Renal cortex interstitium (tissue), 11 donors: ENCODE measurements at regions not wholly inside any gene's neighbourhood (a gene's known extent, or its start where the extent isn't known, plus 50 kb on each side); places are given as distances from the start of the nearest gene placed in this dataset.

Source experiments
- DNase-seq, 11 donors: peaks; one replicate each; pipeline ENCODE4 v3.0.0-alpha.2; 2013; ENCODE audit warnings: low read depth in 9 of 11, low spot score in 4 of 11; ENCODE audit errors: extremely low read depth in 1 of 11

DNA sequence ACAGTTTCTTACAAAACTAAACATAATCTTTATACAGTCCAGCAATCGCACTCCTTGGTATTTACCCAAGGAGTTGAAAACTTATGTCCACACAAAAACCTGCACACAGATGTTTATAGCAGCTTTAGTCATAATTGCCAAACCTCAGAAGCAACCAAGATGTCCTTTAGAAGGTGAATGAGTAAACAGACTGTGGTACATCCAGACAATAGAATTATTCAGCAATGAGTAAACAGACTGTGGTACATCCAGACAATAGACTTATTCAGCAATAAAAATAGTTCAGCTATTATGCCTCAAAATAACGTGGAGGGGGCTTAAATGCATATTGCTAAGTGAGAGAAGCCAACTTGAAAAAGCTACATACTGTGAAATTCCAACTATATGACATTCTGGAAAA, 87.0 kb upstream of the GALNT2 start:
- no peak for DNase-seq

DNA sequence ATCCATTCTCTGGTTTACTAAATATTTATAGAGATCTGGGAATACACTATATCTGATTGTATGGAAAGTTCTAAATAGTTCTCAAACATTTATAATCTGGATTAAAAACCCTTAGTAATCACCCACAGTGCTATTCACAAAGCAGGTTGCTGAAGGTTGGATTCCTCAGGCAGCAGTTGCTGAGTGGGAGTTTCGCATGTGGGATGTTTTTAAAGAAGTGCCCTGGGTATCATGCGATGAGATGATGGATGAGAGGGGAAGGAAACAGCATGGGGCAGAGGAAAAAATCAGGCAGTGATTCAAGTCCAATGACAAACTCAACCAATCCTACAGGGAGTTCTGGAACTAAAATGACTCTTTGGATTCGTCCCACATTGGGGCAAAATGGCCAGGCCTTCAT, 85.3 kb upstream of the GALNT2 start:
- no peak for DNase-seq

DNA sequence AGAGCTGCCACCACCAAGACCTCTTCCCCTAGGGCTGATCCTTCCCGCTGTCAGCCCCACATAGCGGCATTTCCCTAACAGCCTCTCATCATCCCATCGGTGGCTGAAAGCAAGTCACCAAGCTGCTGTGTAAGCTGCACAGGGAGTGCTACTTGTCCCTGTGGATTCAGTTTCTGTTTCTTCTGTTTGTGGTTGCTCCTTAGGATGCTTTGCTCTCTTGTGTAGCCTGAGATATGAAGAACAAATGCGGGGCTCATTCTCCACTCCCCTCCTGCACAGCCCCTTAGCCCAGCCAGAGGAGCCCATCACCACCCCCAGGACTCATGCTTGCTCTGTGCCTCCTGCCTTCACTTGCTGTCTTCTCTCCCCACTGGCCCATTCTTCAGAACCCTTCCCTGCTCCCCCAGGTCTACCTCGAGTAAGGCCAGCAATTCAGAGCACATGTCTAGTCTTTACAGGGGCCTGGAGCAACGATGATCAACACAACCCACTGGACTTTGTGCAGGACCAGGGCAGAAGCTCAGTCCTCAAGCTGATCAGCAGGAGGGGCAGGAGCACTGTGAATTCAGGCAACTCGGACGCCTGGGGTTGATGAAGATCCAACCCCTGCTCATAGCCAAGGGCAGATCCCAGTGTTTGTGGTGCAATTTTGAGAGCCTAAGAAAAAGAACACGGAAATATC, 82.6 kb upstream of the GALNT2 start:
- DNase-seq = no peak

DNA sequence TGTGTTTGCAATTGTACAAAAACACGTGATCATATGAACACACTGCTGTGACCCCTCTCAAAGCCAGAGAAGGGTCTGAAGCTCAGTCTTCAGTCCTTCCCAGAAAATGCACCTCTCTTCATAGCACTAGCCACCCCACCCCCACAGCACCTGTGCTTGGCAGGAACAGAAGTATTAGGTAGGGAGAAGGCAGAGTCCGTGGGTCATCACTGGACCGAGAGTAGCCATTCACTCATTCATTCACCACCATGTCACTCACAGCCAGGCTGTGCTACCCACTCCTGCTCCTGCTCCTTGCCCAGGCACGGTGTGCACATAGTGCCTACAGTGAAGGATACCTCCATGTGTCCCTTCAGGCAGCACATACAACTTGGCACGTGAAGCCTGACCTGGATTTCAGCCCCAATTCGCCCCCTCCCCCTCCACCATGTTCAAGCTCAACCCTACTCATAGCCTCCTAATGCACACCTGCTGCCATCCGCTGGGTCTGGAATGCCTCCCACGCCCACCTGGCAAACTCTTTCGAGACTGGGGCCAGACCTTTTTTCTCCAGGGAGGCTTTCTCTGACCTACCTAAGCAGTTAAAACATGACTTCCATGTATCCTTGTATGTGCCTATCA, 81.9 kb upstream of the GALNT2 start:
- no peak for DNase-seq

DNA sequence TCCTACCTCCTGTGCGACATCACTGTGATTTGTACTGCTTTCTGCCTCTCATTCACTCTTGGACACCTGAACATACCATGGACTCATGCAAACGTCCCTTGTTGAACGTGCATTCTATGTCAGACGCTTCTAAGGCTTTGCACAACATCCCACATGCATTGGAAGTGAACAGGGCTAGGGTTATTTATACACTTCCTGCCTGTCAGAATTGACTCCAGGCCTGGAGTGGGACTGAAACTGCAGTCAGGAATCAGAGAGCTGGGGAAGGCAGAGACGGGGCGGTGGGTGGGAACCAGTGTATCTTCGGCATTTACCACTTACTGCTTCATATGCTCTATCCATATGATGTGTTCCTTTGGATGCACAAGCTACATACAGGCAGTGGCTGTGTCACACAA, 81.4 kb upstream of the GALNT2 start:
- DNase-seq = no peak

DNA sequence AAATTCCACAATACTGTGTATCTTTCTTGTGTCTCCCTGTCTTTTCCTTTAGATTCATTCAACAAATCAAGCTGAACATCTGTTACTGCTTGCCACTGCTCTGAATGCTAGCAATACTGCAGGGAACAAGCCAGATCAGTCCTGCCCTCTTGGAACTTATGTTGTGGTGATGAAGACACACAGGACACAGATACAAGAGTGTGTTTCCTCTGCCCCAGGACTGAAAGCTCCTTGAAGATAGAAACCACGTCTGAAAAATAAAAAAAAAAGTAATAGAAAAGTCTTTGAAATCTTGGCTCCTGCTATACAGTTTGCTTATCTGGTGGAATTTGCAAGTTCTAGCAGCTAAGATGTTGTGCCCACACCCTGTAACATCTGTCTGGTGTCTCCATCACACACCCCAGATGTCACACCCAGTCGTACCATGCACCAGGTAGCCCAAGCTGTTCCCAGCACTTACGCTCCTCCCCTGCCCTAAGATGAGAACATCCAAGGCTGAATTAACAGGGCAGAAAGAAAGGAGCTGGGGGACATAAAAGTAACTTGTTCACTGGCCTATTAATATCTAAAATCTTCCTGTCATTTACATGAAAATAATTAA, 80.2 kb upstream of the GALNT2 start:
- no peak for DNase-seq

DNA sequence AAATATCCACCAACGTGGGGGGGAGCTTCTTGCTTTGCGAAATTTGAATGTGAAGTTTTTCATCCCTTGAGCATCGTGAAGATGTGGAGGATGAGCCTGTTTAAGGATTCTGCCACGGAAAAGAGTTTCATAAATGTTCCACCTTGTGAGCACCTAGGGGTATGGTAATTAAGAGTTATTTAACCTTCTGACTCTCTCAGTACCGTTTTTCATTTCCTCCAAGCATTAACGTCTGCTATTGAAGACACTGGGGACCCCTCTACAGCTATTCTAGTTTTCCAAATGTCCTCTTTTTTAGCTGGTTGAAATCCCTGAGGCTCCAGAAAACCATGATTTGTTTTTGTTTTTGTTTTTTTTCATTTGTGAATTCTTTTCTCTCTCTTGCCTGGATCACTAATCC, 79.1 kb upstream of the GALNT2 start:
- DNase-seq = no peak

DNA sequence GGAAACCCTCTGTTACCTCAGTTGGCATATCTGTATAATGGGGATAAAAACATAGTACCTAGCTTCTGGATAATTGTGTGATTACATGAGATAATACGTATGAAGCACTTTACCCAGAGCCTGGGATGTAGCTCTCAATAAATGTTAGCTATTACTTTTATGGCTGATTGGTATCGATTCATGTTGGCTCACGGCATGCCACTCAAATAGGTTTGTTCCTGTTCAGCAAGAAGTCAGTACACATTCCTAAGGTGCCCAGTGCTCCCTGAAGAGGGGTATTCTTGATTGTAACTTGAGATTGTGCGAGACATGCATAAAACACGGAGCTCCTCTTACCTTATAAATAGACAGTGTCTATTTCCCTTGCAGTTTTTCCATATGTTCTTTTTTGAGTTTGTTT, 78.5 kb upstream of the GALNT2 start:
- DNase-seq = no peak

DNA sequence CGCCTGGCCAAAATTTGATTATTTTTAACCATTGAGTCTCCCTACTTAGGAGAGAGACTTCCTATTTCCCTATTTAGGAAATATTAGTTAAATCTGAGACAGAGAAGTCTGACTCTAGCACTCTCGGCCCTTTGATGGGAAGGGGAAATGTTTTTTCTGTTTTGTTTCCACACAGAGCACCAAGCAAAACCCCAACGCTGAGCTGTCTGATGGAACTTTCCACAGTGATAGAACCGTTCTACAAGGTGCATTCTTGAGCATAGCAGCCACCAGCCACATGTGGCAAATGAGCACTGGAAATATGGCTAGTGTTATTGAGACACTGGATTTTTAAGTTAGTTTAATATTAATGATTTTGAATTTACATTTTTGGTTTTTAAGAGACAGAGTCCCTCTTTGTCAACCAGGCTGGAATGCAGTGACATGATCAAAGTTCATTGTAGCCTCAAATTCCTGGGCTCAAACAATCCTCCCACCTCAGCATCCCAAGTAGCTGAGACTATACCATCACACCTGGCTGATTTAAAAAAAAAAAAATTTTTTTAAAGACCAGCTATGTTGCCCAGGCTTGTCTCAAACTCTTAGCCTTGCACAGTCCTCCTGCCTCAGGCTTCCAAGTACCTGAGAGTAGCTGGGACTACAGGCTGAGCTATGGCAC, 77.3 kb upstream of the GALNT2 start:
- DNase-seq = no peak

DNA sequence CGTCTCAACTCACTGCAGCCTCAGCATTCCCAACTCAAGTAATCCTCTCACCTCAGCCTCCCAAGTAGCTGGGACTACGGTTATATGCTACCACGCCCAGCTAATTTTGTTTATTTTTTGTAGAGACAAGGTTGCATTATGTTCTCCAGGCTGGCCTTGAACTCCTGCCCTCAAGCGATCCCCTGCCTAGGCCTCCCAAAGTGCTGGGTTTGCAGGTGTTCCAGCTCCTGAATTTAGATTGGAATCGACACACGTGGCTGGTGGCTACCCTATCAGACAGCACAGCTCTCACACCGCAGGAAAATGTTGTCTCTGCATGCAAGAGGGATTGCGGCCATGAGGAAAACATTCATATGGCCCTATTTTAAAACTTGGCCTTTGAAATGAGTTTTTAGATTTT, 76.7 kb upstream of the GALNT2 start:
- DNase-seq = no peak

DNA sequence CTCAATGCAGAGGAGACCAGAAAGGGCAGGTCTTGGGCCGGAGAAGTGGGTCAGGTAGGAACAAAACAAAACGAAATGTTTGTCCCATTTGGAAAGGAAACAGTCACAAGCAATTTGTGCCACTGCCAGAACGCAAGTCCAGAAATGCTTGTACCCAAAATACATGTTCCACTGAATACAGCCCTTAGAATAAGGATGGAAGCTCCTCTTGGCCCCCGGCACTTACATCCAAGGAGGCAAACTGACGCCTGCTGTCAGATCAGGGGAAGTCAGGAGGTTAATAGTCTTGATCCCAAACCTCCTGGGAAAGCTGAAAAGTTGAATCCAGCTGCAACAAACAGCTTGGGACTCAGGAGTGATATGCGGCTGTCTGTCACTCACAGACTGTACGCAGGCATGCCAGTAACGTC, 75.9 kb upstream of the GALNT2 start:
- DNase-seq = no peak

DNA sequence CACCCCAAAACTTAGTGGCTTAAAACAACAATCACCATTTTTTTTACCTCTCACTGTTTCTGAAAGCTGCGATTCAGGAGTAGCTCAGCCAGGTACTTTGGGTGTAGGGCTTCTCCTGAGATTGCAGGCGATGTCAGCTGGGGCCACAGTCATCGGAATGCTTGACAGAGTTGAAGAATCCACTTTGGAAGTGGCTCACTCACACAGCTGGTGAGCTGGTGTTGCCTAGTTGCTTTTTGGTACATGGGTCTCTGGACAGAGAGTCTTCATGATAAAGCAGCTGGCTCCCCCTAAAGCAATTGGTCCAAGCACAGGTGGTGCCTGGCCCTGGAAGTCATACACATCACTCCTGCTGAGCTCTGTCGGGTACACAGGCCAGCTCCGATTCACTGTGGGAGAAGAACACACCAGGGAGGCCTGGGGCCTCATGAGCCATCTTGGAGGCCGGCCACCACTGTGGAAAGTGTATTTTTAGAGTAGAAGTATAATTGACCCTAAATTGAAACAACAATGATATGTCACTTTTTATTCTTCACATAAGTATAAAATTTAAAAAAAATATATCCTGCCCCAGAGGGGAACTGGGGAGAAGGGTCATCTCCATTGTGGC, 75.2 kb upstream of the GALNT2 start:
- no peak for DNase-seq

DNA sequence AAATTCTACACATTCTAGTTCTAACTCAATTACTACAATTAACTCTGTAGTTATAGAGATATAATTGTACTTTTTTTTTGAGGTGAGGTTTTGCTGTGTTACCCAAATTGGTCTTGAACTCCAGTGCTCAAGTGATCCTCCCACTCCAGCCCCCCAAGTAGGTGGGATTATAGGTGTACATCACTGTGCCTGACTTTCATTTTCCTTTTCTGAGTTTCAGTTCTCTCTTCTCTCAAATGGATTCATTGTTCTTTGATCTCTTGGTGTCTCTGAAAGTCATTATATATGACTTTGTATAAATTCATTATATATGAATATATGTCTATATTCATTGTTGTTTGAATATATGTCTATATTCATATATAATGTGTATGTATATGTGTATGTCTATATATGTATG, 74.0 kb upstream of the GALNT2 start:
- DNase-seq = no peak

DNA sequence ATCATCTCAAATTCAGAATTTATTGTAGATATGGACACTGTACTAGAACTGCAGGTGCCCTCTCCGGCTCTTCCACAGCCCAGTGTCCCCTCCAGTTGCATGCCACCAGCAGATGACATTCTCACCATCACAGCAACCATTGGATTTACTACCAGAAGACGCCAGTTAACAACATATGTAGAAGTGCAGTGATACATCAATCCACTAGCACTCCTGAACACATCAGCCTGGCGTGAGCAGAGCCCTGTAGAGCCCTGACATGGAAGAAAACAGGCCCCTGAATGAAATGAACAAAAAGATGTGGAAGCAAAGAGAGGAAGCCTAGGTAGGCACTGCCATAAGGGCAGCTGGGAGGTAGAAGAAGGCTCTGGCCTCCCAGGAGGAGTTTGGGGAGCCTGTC, 73.1 kb upstream of the GALNT2 start:
- DNase-seq = no peak

DNA sequence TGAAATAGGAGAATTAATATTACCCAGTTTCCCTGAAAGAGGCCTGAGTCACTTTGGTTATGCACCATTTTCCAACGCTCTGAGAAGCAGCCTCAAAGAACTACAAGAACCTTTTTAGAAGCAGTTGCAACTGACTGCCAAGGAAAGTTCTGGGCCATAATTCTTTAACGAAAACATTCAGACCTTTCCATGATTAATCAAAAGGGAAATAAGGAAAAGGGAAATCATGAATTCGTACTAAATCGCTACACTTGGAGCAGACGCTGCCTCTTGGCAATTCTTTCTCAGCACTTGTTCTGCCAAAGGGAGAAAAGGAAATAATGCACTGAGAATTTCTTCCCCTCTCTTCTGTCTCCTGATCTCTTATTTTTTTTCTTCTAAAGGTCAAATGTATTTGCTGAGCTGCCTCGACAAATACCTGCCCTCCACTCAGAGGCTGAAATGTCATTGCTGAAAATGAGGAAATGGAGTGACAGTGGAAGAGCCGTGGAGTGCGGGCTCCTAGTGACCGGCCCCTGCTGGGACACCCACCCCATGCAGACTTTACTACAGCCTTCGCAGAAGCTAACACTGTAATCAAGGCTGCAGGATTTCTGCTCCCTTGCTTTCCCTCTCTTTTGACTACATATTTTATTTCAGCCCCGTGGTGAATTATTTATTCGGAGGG, 67.9 kb upstream of the GALNT2 start:
- DNase-seq = peak in 1 of 11 donors; percentile 13

DNA sequence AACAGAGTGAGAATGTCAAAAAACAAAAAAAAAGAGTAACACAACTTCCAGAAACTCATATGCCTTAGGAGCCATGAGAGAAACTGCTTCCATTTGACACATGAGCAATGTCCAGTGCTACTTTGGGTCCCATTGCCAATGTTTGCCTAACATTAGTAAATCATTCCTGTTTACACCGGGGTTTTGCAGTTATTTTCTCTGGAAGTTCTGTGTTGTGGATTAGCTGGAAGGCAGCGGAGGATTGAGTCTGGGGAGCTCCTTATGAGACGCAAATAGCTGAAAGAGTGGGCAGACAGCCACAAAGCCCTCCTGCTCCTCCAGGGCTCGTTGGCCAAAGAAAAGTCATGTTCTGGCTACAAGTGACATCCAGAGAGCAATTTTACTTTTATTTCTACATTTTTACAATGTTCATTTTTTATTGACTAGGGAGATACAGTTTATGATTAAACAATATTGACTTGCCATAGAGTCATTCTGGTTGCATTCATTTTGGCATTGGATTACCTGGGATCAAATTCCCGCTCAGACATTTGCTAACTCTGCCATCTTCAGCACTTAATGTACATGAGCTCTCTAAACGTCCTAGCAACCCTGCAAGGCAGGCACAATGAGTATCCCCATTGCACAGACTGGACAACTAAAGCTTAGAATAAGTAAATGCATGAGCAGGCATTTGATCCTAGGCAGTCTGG, 66.4 kb upstream of the GALNT2 start:
- DNase-seq = no peak

DNA sequence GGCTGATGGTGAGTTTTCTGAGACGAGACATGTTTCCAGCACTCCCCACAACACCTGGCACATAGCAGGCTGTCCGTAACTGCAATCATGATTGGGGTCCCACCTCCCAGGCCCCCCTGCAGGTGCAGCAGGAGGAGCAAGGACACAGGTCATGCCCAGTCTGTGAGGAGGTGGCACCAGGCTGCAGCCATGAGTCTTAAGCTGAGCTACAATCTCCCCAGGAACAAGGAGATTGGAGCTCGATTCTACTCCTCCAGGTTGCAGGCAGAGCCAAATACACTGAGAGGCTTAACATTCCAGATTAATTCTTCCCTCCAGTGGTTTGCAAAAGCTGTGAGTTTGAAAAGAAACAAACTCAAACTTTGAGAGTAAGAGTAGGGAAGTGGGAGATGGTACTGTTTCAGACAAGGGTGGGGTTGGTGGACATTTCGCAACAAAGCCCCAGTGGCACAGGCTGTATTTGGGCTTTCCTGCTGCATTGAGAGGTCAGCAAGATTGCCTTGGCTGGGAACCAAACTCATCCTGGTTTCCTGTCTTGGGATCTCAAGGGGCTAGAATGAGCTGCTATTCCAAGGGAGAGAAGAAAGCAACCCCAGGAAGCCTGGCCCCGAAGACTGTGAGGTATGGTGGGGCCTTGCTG, 64.8 kb upstream of the GALNT2 start:
- no peak for DNase-seq

DNA sequence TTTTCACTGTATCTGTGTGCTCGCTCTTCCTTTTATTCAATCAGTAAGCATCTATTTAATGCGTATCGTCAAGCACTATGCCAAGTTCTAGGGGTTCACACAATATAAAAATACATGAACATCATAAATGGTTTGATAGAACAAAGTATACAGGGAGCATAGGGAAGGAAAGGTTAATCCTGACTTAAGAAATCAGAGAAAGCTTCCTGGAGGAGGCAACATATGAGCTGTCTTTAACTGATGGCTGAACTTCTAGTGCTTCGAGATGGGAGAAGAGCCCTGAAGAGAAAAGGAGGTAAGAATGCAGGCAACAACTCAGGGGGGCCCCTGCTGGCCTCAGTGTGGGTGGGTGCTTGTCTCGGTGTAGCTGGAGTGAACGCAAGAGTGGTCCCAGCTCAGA, 63.6 kb upstream of the GALNT2 start:
- DNase-seq = no peak
